IPS-NIHi11 (cell line): ENCODE measurements at regions not wholly inside any gene's neighbourhood (a gene's known extent, or its start where the extent isn't known, plus 50 kb on each side); places are given as distances from the start of the nearest gene placed in this dataset.
"Not testable (repeated sequence)": the region's sequence is repeated elsewhere in the genome, so short reads cannot be mapped to it uniquely, and the experiment has no call there.

ENCODE experiments used
- DNase-seq: peaks from one replicate; pipeline ENCODE4 v3.0.0; 2012; ENCODE audit warnings: mixed read lengths, low spot score

DNA sequence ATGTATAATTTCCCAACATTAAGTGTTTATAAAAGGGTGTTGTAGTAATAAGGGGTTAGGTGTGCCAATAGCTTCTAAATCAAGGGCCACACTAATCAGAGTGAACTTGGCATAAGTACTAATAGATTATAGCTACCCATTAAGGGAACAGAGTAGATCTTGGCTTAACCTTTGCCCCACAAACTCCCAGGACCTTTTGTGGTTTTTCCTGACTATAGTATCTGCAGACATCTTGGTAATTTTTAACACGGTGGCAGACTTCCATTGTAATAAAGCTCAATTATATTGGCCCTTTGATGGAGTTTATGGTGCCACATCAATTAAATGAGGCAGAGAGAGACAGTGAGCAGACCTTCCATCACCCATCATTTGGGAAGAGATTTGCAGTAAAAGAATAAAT, 358.5 kb upstream of the HNRNPA3 start:
- DNase-seq: no peak

GRCh38 chr2:176854878-176855277, 357.7 kb upstream of the HNRNPA3 start:
- DNase-seq: no peak

GRCh38 chr2:176856683-176857082, 355.9 kb upstream of the HNRNPA3 start:
- DNase-seq: no peak

GRCh38 chr2:176865336-176865735, 347.3 kb upstream of the HNRNPA3 start:
- no peak for DNase-seq

GRCh38 chr2:176872406-176872805, 340.2 kb upstream of the HNRNPA3 start:
- DNase-seq: peak; percentile 12

DNA sequence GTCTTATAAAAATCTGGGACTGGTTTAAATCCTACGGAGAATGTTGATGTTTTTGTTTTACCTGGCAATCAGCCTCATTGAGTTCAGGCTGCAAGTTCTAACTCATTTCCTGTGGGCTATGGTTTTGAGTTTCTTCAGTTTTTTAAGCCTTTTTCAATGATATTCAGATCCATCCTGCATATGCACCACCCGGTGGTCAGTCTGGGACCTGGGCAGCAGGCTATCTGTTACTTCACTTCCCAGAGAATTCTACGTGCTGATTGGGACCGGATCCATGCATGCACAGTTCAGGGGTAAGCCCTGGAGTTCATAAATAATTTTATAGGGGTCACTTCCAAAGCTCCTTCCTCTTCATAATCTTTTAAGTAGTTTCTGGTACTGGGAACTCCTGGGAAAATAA, 339.2 kb upstream of the HNRNPA3 start:
- no peak for DNase-seq

GRCh38 chr2:176876493-176877103, 336.0 kb upstream of the HNRNPA3 start:
- no peak for DNase-seq

GRCh38 chr2:176879426-176879995, 333.1 kb upstream of the HNRNPA3 start:
- DNase-seq: no peak

DNA sequence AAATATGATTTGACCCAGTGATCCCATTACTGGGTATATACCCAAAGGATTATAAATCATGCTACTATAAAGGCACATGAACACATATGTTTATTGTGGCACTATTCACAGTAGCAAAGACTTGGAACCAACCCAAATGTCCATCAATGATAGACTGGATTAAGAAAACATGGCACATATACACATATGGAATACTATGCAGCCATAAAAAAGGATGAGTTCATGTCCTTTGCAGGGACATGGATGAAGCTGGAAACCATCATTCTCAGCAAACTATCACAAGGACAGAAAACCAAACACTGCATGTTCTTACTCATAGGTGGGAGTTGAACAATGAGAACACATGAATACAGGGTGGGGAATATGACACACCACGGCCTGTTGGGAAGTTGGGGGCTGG, 330.5 kb upstream of the HNRNPA3 start:
- not testable (repeated sequence) for DNase-seq

DNA sequence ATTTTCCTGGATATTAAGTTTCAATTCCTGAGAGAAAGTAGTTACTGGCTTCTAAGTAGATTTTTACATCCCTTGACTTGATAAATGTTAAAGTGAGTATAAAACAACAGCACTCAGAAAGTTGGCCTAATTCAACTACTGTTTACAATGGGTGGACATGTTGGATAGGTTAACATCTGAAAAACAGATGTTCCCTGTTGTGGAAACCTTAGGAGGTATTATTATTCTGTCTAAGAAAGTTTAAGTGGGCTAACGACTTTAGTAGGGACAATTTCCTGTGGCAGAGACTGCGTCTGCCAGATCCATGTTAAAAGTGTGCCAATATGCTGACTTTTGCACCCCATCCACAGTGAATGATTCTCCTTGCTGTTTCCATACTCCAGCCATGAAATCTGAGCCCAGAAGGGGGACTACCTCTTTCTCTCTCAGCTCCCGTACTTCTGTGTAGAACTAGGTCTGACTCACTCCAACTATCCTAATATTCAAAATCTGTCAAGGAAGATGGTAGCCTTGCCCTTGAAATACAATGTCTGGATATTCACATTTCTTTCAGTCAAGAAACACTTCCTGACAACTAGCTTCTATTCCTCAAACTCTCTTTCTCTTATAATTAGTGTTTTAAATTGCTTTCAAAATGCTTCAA, 327.5 kb upstream of the HNRNPA3 start:
- no peak for DNase-seq

DNA sequence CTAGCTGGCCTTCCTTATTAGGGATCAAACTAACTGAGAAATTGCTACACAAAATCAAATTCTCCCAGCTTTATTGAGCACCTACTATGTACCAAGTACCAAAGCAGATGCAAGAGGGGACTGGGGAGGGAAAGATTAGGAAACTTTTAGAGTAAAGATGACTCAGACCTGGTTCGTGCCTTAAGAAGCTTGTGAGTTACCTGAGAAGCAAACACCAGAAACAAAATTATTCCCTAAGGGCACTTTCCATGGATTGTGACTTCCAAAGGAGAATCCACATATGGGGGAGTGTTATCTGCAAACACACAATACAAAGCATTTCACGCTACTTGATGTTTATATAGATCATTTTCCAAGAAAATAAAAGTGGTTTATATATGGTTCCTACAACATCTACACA, 326.9 kb upstream of the HNRNPA3 start:
- no peak for DNase-seq

DNA sequence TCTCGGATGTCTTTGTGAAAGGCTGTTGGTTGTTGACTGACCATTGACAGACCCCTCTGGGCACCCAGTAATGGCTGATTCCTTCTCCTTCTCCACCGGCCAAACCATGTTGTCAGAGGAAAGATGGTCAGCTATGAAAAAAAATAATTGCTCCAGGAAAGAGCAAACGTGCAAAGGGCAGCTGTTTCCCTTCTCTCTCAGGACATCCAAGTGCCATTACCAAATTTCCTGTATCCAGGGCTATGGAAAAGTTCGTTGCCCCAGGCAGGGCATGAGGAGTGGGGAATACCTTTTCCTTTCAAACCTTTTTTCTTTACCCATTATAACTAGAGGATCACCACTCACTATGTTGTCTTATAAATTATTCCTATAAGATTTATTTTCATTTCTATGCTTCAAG, 321.5 kb upstream of the HNRNPA3 start:
- DNase-seq: no peak

GRCh38 chr2:176891857-176892256, 320.7 kb upstream of the HNRNPA3 start:
- DNase-seq: no peak

- no peak for DNase-seq
These were observed 319.8 kb upstream of the HNRNPA3 start for GRCh38 chr2:176892676-176893226.

DNA sequence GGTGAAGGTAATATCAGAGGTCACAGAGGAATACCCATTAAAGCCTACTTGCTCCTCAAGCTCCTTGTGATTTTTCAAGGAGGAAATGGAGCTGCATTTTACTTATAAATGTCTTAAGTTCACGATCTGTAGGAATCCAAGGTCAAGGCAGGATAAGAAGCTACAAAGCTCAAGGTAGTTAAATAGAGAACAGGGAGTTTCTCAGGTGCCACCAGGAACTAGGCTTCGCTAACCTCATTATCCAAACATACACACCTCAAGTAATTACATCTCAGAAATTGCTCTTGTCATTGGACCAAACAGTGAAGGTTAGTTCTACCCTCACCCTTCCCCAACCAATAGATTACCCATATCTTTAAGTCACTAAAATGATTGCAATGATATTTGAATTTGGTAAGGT, 317.4 kb upstream of the HNRNPA3 start:
- no peak for DNase-seq

DNA sequence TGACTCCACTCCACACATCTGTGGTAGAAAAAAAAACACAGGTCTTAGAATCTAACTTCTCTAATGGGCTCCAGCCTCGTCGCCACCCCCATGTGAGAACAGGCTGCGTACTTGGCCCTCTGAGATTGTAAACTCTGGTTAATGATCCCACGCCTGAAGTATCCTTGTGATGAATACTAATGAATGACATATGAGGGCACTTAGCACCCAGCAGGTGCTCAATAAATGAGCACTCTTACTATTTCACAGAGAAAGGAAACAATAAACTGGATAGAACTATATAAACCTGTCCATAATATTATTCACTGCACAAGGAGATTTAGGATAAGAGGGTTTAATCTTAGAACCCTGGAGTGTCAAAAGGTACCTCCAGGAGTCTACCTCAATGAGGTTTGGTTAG, 310.1 kb upstream of the HNRNPA3 start:
- DNase-seq: no peak

DNA sequence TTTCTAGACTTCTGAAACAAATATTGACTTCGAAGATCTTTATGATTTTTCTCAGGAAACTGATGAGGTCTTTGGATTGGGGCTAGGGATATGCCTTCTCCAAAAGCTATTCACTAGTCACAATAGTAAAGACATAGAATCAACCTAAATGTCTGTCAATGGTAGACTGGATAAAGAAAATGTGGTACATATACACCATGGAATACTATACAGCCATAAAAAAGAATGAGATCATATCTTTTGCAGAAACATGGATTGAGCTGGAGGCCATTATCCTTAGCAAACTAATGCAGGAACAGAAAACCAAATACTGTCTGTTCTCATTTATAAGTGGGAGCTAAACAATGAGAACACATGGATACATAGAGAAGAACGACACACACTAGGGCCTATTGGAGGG, 308.5 kb upstream of the HNRNPA3 start:
- DNase-seq: not testable (repeated sequence)

GRCh38 chr2:176907341-176907740, 305.3 kb upstream of the HNRNPA3 start:
- no peak for DNase-seq

GRCh38 chr2:176910828-176911227, 301.8 kb upstream of the HNRNPA3 start:
- no peak for DNase-seq

GRCh38 chr2:176913955-176914354, 298.6 kb upstream of the HNRNPA3 start:
- DNase-seq: no peak

DNA sequence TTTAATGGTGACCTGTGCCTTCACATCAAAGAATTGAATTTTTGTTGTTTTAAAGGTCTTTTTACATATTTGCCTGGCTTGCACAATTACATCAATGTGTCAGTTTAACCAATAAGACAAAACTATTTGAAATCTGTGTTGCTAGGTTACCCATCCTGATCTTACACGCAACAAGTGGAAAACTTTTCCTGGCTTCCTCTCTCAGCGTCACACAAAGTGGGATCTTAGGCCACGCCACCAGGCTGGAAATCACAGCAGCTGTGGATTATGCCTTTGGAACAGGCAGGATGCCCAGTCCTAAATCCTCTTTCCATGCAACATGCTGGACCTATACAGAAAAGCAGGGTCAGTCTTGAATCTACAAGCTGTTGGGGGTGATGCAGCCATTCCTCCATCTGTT, 298.2 kb upstream of the HNRNPA3 start:
- no peak for DNase-seq

DNA sequence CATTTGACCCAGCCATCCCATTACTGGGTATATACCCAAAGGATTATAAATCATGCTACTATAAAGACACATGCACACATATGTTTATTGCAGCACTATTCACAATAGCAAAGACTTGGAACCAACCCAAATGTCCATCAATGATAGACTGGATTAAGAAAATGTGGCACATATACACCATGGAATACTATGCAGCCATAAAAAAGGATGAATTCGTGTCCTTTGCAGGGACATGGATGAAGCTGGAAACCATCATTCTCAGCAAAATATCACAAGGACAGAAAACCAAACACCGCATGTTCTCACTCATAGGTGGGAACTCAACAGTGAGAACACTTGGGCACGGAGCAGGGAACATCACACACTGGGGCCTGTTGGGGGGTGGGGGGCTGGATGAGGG, 290.0 kb upstream of the HNRNPA3 start:
- DNase-seq: not testable (repeated sequence)

- DNase-seq: no peak
These were observed 289.4 kb upstream of the HNRNPA3 start for GRCh38 chr2:176923205-176923604.
